Stimulated activated naive CD8-positive, alpha-beta T cell treated with anti-CD3 and anti-CD28 coated beads, Interleukin-15, Interleukin-2, amounts not matched to agents 100 U/mL and 50 U/mL, for 24 hours (primary cell): ENCODE measurements at regions not wholly inside any gene's neighbourhood (a gene's known extent, or its start where the extent isn't known, plus 50 kb on each side); places are given as distances from the start of the nearest gene placed in this dataset.

ENCODE experiments used
- ATAC-seq: fragments of 150-1000 bp; cut with Tn5 transposase; one replicate; pipeline ENCODE4 v1.10.0; 2021
- DNase-seq: peaks from one replicate; pipeline ENCODE4 v3.0.0; 2021

DNA sequence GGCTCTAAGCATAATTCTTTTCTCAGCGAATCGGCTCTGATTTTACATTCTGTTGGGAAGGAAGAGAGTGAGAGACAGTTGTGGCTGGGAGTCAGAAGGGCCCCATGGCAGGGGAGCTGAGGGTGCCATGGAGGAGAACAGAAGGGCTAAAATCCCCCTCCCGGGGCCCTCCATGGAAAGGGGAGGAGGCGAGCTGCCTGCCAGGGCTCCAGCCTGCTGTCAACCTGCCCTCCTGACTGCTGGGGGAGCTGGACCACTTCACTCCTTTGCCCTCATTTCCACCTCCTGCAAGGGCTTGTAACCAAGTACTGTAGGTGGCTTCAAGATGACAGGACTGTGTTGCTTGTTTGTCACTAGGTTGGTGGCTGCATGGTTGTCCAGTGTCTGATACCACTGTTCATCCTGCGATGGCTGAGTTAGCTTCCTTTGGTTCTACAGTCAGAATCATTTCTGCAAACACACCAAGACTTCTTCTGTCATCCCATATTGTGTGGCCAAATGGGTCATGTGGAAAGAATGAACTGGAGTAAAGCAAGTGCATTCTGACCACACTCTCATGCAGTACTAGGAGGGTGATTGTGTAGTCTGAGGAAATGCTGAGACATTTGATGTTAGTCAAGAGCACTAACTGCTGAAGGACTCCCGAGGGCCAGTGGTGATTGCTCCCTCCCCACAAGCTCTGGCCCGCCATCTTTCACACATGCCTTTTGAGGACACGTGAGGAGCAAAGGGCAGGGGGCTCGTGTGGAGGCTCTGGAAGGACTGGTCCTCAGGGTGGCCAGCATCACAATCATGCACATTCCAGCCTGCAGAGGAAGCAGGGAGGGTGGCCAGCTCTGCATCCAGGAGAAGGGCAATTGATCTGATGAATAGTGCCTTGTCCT, 307.2 kb downstream of the GADD45G start:
- DNase-seq (no peak), ATAC-seq (peak; percentile 13)

DNA sequence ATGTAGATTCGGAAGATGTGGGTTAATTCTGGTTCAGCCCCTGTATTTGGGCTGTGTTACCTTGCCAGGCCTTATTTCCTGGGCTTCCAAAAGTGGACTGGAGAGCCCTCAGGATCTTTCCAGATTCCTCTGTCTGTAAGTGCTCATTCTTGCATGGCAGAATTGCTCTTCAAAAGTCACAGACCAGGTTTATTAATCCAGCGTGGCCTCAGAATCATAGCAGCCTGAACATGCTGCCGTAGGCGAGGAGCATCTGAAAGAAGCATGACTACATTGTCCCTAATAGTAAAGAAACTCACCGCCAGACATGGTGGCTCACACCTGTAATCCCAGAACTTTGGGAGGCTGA, 307.8 kb downstream of the GADD45G start:
- ATAC-seq (no peak), DNase-seq (no peak)

DNA sequence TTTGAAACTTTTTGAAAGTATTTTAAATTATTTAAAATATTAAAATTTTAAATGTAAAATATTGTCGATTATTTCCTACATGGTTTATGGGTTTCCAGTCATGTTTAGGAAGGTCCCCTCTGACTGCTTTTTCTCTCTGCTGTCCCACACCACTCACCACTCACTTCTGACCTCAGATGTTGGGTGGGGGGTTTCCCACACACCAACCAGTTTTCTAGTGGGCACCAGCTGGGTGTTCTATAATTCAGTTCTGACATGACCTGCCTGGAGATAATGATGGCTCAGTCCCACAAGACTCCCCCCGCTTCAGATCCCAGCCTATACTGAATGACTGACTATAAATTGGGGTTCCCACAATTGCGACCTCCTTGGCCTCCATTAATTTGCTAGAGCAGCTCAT, 310.4 kb downstream of the GADD45G start:
- peak; percentile 37 for ATAC-seq
- peak; percentile 35 for DNase-seq

- no peak for DNase-seq
- ATAC-seq: no peak
These were observed 311.3 kb downstream of the GADD45G start for GRCh38 chr9:89916001-89916597.

DNA sequence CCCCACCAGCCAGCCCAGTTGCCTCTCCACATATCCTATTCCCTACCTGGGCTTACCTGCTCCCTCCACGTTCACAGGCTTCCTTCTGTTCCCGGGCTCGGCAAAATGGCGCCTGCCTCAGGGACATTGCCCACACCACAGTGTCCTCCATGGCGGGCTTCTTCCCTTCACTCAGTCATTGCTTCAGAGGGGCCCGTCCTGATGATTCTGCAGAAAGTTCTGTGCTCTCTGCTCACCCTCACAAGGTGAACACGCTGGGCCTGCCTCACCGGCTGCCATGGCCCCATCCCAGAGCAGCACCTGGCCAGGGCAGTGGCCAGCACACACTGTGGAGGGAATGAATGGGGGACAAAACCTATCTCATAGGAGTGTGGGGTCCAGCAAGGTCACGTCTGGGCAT, 313.0 kb downstream of the GADD45G start:
- ATAC-seq (no peak), DNase-seq (no peak)

DNA sequence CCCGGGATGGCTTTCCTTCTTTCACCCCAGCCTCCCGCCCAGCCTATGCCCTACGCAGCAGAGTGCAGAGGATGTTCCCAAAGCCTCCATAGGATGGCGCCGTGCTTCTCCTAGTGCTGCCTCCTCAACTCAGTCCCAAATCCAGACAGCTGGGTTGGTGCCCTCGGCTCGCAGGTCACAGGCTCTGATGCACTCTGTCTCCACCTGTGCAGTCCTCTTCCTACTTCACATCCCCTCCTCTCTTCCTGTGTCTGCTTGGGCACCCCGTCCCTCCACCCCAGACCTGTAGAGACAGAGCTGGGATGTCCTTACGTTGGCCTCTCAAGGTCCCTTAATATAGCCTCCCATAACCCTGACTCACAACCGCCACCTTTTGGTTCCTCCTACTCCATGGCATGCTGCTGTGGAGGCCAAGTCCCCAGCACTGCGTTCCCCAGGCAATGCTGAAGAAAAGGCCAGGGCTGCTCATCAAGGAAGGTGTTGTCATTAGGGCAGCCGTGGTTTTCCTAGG, 314.4 kb downstream of the GADD45G start:
- peak; percentile 58 for DNase-seq
- peak; percentile 62 for ATAC-seq

DNA sequence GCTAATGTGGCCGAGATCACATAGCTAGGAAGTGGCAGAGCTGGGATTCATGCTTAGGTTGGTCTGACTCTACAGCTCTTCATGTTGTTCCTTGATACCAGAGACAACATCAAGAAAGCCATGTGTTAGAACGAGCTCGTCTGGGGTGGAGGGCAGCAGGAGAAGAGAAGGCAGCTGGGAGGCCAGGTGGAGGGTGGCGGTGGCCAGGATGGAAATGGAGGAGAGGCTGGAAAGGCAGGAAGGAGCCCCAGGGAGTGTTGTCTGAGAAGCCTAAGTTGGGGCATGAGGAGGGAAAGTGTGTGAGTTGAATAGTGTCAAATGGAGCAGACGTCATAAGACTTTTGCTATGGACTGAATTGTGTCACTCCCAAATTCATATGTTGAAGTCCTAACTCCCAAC, 315.3 kb downstream of the GADD45G start:
- DNase-seq (no peak), ATAC-seq (no peak)

DNA sequence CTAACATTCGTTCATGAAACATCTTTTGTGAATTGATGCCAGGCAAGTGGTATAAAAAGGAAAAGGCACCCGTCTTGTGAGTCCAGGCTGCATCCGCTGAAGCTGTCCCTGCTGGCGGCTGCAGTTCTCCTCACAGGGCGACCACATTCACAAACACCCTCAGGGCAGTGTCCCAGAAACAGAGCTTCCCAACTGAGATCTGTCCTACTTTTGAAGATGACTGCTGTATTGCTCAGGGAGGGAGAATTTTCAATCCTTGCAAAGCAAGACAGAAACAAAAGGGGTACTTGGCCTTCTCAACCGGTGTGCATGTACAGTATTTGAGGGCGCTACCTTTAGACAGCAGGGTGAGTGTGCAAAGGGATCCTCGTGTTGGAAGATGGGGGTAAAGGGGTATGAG, 316.1 kb downstream of the GADD45G start:
- DNase-seq (no peak), ATAC-seq (no peak)

GRCh38 chr9:89922099-89922498, 317.3 kb downstream of the GADD45G start:
- DNase-seq: no peak

DNA sequence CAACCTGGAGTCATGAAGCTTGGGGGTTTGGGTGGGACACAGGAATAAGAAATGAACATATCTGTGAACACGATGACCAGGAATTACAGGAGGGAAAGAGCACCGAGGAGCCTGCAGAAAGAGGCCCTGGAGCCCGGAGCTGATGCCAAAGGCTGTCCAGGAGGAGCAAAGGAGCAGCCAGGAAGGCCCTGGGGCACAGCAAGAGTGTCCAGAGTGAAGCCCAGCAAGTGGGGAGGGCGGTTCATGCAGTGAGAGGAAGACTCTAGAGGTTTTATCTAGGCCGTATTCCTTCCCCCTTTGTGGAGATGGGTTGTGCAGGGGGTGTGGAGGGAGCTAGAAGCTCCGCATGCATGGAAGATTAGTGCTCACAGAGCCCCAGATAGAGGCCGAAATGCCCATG, 318.4 kb downstream of the GADD45G start:
- DNase-seq: no peak

More at GRCh38 chr9:89922099-89922498, 317.3 kb downstream of the GADD45G start:
- ATAC-seq: no peak

GRCh38 chr9:89923961-89924504, 319.2 kb downstream of the GADD45G start:
- ATAC-seq (peak; percentile 86), DNase-seq (peak; percentile 77)

More for the DNA sequence above, 318.4 kb downstream of the GADD45G start:
- no peak for ATAC-seq

DNA sequence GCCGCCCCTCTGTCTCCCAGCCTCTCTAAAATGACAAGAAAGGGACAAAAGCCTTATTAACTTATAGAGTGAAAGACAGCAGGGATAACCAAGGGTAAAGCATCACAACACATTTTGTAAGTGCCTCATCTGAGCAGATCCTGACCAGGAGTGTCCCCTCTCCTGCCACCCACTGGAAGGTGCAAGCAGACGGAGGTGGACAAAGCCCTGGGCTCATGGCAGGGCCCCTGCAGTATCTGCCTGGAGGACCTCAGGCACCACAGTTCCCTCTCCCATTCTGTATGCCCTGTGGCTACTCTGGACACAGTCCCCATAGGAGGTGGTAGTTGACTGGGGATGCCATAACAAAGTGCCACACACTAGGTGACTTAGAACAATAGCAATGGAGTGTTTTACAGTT, 319.8 kb downstream of the GADD45G start:
- ATAC-seq (peak; percentile 1), DNase-seq (no peak)

- ATAC-seq (no peak), DNase-seq (no peak)
These were observed 321.4 kb downstream of the GADD45G start for GRCh38 chr9:89926167-89926566.

- ATAC-seq (no peak), DNase-seq (no peak)
These were observed 321.9 kb downstream of the GADD45G start for GRCh38 chr9:89926691-89927220.

DNA sequence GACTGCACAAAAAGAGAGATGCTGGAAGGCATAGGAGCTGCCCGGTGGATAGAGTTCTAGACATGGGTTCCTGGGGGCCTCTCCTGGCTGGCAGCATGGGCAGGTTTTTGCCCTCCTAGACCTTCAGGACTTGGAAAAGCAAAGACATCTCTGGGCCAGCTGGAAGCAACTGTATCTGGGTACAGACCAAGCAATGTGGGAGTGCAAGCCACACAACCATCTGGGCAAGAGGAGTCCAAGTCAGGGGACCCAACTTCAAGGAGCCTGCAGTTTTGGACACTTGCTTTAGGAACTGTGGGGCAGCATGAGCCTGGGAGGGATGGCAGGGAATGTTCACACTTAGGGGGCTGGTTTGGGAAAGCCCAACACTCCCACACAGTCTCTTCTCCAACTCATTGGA, 323.3 kb downstream of the GADD45G start:
- no peak for ATAC-seq
- no peak for DNase-seq

- ATAC-seq (no peak), DNase-seq (no peak)
These were observed 323.9 kb downstream of the GADD45G start for GRCh38 chr9:89928521-89929275.

GRCh38 chr9:89929315-89929672, 324.5 kb downstream of the GADD45G start:
- DNase-seq (no peak), ATAC-seq (no peak)

DNA sequence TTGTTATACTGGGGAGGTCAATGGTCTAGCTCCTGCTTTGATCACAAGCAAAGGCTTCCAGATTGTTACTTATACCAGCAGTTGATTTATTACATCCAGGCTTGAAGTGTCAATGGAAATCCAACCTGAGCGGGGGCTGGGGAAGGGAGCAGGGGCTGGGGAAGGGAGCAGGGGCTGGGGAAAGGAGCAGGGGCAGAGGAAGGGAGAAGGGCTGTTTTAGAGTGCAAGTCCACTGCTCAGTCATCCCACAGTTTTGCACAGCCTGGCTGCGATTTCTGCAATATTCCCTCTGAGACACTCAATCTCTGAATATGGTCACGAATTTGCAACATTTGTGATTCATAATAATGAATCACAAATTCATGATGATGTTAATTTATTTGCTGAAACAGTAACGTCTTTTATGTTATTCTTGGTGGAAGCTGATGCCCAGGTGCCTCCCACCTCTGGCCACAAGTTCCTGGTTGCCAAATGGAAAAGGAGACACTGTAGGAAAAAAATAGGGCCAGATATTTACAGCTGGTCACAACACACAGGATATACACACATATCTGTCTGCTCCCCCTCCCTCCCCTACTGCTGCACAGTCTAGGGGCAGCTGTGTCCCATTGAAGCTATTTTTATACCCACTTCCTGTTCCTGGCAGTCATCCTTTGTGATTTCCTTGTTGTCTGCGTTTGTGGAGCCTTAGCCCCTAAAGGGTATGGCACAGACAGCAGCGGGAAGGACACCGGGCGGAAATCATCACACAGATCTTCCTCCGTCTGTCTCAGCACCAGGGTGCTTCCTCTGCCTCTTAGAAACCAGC, 325.1 kb downstream of the GADD45G start:
- DNase-seq: no peak
- peak; percentile 41 for ATAC-seq

DNA sequence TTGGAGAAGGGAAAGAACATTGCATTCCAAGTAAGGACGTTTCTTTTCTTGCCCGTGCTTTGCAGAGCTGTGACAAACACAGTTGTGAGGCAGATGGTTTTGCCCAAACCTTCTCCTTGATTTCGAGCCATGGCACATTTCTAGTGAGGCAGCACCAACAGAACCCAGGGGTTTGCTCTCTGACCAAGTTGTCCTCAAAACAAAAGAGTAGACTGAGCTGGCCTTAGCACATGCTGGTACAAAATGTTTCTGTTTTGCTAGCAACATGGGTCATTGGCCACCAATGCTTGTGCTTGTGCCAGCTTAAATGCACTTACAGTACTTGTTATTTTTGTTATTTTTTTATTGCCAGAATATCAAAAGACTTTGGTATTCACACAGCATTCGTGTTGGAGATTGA, 328.8 kb downstream of the GADD45G start:
- DNase-seq (no peak), ATAC-seq (no peak)

GRCh38 chr9:89935115-89935514, 330.3 kb downstream of the GADD45G start:
- no peak for ATAC-seq

GRCh38 chr9:89935801-89936200, 331.0 kb downstream of the GADD45G start:
- ATAC-seq: no peak

More at GRCh38 chr9:89935115-89935514, 330.3 kb downstream of the GADD45G start:
- DNase-seq: no peak

More at GRCh38 chr9:89935801-89936200, 331.0 kb downstream of the GADD45G start:
- no peak for DNase-seq
